Anterior cingulate cortex (tissue), 58 donors: ENCODE measurements at regions not wholly inside any gene's neighbourhood (a gene's known extent, or its start where the extent isn't known, plus 50 kb on each side); places are given as distances from the start of the nearest gene placed in this dataset.
"Not testable (repeated sequence)": the region's sequence is repeated elsewhere in the genome, so short reads cannot be mapped to it uniquely, and the experiment has no call there.

ENCODE experiments used
- DNase-seq, 58 donors: peaks; one replicate each; lab custom pipeline; 2025; lab: John Stamatoyannopoulos, UW

DNA sequence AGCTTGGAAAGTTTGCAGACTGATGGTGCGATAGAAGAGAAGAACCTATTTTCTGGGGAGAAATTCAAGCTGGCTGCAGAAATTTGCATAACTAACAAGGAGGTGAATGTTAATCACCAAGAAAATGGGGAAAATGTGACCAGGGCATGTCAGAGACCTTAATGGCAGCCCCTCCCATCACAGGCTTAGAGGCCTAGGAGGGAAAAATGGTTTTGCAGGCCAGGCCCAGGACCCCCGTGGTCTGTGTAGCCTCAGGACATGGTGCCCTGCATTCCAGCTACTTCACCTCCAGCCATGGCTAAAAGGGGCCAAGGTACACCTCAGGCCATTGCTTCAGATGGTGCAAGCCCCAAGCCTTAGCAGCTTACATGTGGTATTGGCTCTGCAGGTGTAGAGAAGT is 207.1 kb upstream of the CXorf66 start:
- no peak for DNase-seq

DNA sequence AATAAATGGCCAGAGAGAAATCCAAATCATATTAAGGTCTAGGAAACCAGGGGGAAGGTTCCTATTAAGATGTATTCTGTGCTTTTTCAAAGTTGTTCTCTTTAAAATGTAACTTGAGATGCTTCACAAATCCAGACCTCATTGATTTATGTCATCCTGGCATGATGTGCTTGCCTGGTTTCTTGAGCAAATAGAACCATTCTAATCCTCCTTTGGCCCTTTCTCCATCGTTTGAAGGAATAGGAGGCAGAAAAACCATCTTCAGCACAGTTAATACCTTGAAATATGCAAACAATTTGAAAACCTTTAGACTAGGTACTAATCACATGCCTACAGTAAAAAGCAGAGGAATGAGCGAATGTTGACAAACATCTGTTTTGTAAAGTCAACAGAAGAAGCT is 202.2 kb upstream of the CXorf66 start:
- DNase-seq = no peak

DNA sequence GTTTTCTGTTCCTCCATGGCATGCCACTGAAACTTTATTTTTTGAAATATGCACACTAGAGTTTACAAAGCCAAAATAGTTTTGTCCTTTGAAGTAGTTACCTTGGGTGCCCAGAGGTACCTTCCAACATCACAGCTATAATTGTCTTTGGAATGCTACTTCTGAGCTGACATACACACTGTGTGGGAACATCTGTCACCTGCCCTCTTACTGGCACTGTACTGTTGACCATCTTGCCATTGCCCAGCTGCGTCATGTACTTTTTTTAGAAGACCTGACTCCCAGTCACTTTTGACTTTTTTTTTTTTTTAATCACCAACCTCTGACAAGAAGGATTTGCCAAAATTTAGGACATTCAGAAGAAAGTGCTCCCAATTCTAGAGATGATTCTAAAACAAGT is 200.5 kb upstream of the CXorf66 start:
- no peak for DNase-seq

DNA sequence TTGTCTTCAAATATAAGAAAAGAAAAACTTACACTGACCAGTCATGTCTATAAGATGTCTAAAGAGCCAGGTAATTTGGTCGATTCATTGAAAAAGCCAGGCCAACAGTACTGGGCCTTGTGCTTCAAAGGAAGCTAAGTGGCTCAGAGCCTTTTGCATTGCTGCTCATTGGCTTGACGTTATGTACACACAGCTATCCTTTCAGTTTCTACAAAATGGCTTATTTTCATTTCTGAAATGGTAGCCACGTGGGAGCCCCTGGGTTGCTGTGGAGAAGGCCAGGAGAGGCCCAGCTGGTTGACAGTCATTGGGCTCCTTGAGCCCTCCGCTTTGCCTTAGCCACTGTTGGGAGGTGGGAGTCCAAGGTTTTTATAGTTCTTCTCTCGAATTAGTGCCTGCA is 199.1 kb upstream of the CXorf66 start:
- DNase-seq = no peak

DNA sequence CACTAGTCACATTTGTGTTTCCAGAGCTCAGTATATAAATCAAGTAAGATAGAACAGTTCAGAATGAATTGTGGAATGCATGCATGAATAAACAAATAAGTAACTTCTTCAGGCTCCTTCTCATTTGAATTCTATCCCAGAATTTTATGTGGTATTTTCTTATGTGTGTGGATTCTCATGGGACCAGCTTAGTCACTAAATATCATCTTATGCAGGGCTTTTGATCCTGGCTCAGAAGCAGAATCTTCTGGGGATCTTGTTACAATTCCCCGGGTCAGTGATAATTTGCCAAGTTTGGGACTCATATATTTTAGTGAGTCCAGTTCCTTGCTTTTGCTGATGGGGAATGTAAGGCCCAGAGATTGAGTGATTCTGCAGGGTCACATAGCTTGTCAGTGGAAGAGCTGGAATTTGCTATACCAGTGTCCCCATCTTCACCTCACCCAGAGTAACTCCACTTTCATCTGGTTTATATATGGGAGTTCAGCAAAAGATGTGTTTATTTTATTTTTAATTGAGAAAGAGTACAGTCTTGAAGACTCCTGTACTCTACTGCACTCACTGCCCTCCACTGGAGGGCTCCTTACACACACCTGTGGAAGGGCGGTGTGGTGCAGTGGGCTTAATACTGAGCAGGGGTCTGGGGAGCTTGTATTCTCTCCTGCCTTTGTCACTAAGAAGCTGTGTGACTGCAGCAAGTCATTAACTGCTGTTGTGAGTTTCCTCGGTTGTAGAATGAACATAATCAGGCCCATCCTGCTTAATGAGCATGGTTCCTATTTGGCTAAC is 198.2 kb upstream of the CXorf66 start:
- DNase-seq = no peak

DNA sequence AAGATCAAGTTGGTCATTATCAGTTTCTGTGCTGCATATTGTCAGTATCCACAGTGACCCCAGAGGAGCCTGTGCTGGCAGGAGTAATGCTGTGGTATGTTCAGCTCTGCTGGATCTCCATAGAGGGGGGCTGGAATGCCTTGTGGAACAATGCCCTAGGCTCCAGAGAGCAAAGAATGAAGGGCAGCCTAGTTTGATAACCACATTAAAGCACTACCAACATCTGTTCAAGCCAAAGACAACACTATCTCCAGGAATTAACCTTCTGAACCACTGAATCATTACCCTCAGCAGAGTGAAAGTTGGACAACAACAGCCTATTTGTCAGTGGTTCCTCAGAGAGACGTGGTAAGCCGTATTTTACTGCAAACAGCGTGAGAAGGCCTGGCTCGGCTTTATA is 192.3 kb upstream of the CXorf66 start:
- DNase-seq = no peak

DNA sequence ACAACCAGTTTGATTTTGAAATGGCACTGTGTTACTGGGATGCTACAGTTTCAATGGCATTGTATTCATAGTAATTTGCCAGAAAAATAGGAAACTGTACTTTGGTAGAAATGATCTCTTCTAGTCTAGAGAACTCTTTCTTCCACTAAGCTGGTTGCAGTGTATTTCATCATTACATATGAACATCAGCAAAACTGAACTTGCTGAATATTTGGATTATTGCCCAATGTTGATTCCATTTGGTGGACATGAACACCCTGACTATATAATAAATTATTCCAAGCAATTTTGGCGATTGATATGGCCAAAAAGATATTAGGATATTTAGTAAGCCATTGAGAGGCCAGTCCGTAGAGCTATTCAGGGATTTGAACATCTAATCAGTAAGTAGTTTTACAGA is 191.8 kb upstream of the CXorf66 start:
- no peak for DNase-seq

DNA sequence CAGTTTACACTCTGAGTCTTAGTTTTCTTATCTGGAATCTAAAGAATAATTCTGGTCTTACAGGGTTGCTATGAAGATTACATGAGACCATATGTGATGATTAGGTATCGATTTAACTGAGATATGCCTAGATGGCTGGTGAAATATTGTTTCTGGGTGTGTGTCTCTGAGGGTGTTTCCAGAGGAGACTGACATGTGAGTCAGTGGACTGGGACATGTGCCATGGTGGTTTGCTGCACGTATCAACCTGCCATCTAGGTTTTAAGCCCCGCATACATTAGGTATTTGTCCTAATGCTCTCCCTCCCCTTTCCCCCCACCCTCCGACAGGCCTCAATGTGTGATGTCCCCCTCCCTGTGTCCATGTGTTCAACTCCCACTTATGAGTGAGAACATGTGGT is 186.0 kb upstream of the CXorf66 start:
- no peak for DNase-seq

DNA sequence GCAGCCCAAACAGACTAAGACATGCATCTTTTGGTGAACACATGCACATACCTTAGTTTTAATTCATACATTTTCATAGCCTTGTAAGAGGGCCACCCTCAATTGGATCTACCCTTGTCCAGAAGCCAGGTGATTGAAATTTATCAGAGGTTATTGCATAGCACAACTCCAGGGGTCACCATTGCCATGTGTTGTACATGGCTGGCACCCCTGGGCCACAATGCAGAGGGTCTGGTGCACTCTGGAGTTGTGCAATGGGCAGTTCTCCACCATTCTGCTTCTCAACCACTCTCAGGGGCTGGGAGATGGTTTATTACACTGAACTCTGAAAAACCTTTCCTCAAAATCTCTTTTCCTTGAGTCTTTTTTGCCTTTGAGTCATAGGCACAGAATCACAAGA is 184.4 kb upstream of the CXorf66 start:
- DNase-seq = no peak

DNA sequence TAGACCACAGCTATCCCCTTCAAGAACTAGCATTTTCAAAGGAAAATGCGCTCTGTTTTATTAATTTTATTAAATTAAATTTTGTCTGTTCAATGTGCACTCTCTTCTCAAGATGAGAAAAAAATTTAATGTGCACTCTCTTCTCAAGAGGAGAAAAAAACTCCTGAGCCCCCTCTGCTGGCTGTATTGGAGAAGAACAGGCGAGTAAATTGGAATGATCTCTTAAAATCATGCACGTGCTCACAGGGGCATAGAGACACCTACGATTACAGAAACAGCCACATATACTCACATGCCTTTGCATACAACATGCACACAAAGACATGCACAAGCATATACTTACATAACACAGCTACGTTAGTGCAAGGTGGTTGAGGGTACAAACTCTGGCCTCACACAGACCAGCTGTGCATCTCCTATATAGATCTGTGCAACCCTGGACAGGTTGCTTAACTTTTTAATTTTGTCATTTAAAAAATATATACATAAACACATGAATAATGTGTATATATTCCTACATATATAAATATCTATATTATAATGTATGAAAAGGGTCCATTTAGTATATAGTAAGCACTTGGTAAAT is 176.2 kb upstream of the CXorf66 start:
- peak in 28 of 58 donors; percentile 0 to 31 (median 1) for DNase-seq

DNA sequence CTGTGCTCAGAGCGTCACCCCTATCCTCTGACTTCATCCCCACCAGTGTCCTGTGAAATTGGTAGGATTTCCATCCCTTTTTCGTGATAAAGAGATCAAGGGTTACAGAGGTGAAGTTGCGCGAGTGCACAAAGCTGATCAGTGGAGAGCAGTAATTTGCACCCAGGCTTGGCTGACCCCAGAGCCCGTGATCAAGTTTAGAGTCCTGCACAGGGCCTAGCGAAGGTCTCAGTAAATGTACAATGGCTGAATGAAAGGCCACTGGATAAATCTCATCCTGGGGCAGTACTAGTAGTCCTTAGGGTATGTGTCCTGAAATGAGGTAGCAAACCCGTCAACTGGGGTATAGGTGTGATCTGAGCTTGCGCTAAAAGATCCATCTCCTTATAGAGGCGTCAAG is 173.2 kb upstream of the CXorf66 start:
- not testable (repeated sequence) for DNase-seq

DNA sequence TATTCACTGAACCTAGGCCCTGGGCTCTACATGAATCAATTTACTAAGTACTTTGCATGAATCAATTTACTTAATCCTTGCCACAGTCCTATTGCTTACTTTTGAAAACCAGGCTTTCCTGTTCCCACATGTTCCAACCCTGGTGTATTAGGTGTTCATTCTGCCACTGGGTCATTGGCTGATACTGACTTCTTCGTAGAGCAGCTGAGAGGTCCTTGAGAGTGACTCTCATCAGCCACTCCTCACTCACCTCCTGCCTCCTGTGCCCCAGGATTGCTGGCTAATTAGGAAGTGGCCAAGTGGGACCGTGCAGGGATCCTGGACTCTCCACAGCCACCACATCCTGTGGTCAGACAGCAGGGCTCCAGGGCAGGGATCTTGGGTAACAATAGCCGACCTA is 172.7 kb upstream of the CXorf66 start:
- DNase-seq = not testable (repeated sequence)

DNA sequence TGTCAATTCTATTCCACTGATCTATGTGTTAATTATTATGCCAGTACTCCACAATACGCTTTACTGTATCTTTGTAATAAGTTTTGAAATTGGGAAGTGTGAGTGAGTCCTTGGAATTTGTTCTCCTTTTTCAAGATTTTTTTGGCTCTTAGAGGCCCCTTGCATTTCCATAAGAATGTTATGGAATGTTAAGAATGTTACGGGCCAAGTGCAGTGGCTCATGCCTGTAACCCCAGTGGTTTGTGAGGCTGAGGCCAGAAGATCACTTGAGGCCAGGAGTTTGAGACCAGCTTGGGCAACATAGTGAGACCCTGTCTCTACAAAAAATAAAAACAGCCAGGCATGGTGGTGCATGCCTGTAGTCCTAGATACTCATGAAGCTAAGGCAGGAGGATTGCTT is 167.6 kb upstream of the CXorf66 start:
- DNase-seq = no peak

DNA sequence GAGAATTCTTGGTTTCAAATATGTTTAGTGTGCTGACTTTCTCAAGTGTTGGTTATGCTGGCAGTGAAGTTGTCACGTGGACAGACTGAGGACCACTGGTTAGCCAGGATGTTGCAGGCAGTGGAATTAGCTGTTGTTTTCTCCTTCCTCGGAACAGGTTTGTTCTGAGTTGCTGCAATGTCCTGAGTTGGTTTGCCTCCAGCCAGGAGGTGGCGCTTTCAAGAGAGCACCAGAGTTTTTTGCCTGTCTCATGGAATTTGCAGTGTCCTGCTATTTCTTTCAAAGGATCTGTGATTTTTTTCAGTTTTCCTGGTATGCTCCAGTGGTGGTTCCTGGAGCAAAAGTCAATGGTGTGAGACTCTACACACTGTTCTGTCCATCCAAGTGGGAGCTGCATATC is 158.1 kb upstream of the CXorf66 start:
- DNase-seq = no peak

DNA sequence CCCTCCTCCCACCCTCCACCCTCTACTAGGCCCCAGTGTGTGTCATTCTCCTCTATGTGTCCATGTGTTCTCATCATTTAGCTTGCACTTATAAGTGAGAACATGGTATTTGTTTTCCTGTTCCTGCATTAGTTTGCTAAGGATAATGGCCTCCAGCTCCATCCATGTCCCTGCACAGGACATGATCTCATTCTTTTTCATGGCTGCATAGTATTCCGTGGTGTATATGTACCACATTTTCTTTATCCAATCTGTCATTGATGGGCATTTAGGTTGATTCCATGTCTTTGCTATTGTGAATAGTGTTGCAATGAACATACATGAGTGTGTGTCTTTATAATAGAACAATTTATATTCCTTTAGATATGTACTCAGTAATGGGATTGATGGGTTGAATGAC is 148.7 kb upstream of the CXorf66 start:
- not testable (repeated sequence) for DNase-seq

DNA sequence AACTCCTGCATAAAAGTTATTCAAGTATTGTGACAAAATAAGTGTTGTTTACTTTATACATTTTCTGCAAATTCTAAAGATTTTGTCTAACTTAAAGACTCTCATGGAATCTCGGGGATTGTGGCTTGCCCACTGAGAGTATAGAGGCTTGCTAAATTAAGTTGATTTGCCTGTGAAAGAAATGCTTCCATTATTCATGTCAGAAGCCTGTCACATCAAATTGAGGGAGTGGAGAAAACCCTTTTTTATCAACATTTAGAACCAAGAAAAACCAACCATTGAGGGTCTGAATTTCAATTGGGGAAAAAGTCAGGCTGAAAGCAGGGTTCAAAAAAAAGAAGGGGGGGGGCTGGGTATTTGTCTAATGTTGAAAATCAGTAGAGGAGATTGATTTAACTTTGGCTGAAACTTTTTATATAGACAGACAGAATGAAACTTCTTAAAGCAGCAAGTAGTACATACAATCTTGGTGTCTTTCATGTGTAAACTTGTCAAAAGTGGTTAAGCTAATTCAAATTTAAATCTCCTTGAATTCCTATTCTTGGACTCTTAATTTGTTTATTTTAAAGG is 144.8 kb upstream of the CXorf66 start:
- no peak for DNase-seq

DNA sequence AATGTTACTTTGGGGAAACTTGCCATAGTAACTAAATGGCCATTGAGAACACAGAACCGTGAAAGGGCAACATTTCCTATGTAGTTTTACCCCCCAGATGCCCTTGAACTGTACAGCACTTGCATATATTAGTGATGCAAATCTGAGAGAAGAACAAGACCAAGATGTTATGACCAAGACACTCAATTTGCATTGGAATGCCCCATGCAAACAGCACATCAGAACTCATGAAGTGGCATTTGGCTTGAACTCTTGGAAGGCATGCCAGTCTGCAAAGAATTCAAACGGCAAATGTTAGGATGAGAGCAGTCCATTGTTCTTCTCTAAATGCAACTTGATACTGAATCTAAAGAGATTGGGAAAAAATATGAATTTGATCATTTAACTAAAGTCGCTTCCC is 139.4 kb upstream of the CXorf66 start:
- no peak for DNase-seq

DNA sequence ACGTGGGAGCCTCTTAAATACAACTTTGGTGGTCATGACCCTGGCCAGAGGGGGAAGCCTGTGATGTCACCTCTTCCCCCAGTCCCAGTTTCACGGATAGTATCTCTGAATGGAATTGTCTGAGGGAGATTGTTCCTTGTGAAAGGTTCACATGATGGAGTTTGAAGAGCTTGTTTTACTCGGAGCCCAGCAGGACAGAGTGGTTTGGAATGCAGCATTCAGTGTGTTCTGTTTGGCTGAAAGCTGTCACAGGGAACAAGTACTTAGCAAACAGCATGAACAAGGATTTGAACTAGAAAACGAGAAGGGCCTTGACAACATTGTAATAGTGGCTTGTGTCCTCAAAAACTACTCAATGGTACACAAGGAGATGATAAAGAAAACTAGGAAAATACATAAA is 133.9 kb upstream of the CXorf66 start:
- DNase-seq = no peak

DNA sequence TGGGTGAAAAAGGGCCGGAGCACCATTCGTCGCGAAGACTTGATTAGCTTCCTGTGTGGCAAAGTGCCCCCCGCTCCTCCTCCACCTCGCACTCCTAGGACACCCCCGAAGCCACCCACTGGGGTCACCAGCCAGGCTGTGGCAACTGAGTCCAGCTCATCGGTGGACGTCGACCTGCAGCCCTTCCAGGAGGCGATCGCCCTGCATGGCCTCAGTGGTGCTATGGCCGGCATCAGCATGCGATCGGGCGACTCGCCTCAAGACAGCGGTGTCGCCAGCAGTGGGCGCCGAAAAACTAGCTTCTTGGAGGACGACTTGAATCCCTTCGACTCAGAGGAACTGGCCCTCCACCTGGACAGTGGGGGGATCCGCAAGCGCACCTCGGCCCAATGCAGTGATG is 126.8 kb upstream of the CXorf66 start:
- peak in 1 of 58 donors; percentile 7 for DNase-seq

DNA sequence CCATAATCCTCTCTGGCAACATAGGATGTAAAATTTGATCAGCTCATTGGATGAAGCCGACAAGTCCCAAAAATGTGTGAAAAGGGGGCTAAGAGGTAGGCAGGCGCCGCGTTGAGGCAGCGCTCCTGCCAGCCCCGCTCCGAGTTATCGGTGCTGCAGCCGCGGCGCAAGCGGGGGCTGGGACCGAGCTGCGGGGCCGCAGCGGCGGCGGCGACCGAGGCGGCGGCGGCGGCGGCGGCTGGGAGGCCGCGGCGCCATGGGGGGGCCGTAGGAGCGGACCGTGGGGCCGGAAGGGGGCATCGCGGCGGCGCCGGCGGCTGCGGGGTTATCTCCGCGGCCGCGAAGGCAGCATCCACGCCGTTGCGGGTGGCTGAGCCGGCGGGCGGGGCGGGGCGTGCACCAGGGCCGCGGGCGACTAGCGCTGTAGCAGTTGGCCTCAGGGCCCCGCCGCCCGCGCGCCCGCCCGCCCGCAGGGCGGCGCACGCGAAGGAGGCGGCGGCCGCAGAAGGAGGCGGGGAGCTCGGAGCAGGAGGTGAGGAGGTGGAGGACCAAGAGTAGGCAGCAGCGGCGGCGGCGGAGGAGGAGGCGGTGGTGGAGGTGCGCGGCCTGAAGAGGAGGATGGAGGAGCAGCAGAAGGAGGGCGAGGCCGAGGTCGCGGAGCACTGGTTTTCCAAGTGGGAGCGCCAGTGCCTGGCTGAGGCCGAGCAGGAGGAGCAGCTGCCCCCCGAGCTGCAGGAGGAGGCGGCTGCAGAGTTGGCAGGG is 126.0 kb upstream of the CXorf66 start:
- DNase-seq = peak in 33 of 58 donors; percentile 1 to 40 (median 14)

DNA sequence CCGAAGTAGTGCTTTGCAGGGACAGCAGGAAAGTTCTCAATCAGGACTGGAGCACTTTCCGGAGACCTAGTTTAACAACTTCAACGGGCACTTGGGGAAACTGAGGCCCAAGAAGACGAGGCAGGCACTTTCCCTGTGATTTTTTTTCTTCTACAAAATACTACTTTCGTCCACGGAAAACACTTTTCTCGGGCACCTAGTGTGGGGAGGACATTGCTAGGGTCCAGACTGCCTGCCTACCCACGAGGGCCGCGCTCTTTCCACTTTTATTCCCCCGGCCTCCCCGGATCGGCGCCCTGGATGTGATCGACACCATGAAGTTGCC is 125.4 kb upstream of the CXorf66 start:
- DNase-seq = no peak

DNA sequence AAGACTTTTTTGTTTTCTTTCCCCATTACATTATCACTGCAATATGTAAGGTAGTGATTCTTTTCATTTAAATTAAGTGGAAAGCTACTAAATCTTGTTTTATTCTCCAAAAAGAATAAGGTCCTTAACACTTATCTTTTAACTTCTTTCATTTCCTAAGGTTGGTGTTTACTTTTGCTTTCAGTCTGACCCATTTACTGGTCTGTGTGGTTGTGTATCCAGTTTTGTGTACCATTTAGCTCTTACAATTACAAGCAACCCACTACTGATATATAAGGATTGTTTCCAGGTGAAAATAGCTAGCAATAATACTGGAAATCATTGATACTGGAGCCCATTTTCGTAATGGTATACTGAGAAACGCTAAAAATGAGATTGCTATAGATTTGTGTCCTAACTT is 123.1 kb upstream of the CXorf66 start:
- DNase-seq = no peak
